ENCODE measurements at regions not wholly inside any gene's neighbourhood (a gene's known extent, or its start where the extent isn't known, plus 50 kb on each side); places are given as distances from the start of the nearest gene placed in this dataset.

- no peak overlapping the region for H3K4me3 ChIP-seq (ENCODE audit: low read length)
- H2AFZ ChIP-seq (ENCODE audit: low read depth, low read length) = no peak overlapping the region
- H3K9ac ChIP-seq (ENCODE audit: low read length) = no peak overlapping the region
- no peaks in the 10 kb centered on the region for H3K9me3 ChIP-seq (ENCODE audit: low read length)
- H3K79me2 ChIP-seq (replicated peaks; ENCODE audit: insufficient read depth, low read length) = no peaks in the 10 kb centered on the region
- H3K27ac ChIP-seq (ENCODE audit: low read length) = no peak overlapping the region
- no peaks in the 10 kb centered on the region for H3K9me2 ChIP-seq (ENCODE audit: insufficient read depth, low read length)
- H3F3A ChIP-seq (ENCODE audit: insufficient read depth, low read length, poor library complexity, severe bottlenecking) = no peaks in the 10 kb centered on the region
- TF ChIP-seq TAF1 (IDR thresholded peaks at IDR 0.05; ENCODE audit: low read depth) (no peak), MXI1 (conservative IDR thresholded peaks at IDR 0.05; ENCODE audit: poor library complexity, severe bottlenecking) (no peak), POLR2AphosphoS5 (IDR thresholded peaks at IDR 0.05) (no peak), RAD21 (conservative IDR thresholded peaks at IDR 0.05) (no peak), REST (IDR thresholded peaks at IDR 0.05; ENCODE audit: borderline replicate concordance) (no peak), EZH2 (IDR thresholded peaks at IDR 0.05; ENCODE audit: borderline replicate concordance, insufficient read depth, low read length, poor library complexity, severe bottlenecking) (no peak), SMC3 (conservative IDR thresholded peaks at IDR 0.05; ENCODE audit: poor library complexity) (no peak), EP300 (conservative IDR thresholded peaks at IDR 0.05; ENCODE audit: poor library complexity, severe bottlenecking) (no peak)
- TF ChIP-seq, protein P1, sequence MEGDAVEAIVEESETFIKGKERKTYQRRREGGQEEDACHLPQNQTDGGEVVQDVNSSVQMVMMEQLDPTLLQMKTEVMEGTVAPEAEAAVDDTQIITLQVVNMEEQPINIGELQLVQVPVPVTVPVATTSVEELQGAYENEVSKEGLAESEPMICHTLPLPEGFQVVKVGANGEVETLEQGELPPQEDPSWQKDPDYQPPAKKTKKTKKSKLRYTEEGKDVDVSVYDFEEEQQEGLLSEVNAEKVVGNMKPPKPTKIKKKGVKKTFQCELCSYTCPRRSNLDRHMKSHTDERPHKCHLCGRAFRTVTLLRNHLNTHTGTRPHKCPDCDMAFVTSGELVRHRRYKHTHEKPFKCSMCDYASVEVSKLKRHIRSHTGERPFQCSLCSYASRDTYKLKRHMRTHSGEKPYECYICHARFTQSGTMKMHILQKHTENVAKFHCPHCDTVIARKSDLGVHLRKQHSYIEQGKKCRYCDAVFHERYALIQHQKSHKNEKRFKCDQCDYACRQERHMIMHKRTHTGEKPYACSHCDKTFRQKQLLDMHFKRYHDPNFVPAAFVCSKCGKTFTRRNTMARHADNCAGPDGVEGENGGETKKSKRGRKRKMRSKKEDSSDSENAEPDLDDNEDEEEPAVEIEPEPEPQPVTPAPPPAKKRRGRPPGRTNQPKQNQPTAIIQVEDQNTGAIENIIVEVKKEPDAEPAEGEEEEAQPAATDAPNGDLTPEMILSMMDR (IDR thresholded peaks at IDR 0.05; ENCODE audit: poor library complexity, severe bottlenecking) = no peak
- H4K20me1 ChIP-seq (ENCODE audit: insufficient read depth) = no peaks in the 10 kb centered on the region
- H3K27me3 ChIP-seq (ENCODE audit: insufficient read depth, low read depth, low read length) = no peaks in the 10 kb centered on the region
- H3K4me2 ChIP-seq (ENCODE audit: low read length) = no peak overlapping the region
- no peaks in the 10 kb centered on the region for H3K36me3 ChIP-seq (ENCODE audit: insufficient read depth, low read length)
Measured at GRCh38 chr6:22913612-22914011, 344.2 kb downstream of the HDGFL1 start.

DNA sequence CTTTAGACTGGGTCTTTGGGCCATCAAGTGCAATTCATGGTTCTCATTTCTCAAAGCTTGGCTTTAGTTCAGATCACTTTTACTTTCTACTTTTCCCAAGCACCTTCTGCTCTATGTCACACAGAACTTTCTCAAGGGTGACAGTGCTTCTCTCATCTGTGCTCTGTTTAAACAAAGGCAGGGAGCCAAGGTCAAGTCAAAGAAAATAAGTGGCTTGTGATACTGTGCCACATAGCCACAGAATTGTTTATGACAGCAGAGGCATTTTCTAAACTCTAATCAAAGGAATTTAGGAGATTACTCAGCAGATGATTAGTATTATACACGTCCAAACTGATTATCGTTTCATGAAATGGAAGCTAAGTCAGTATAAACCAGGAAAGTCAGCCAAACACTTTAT is 348.0 kb downstream of the HDGFL1 start:
- no peaks in the 10 kb centered on the region for H3K9me2 ChIP-seq (ENCODE audit: insufficient read depth, low read length)
- no peak overlapping the region for H3K9ac ChIP-seq (ENCODE audit: low read length)
- no peak overlapping the region for H3K27ac ChIP-seq (ENCODE audit: low read length)
- H3K36me3 ChIP-seq (ENCODE audit: insufficient read depth, low read length) = no peaks in the 10 kb centered on the region
- no peaks in the 10 kb centered on the region for H4K20me1 ChIP-seq (ENCODE audit: insufficient read depth)
- TF ChIP-seq SMC3 (conservative IDR thresholded peaks at IDR 0.05; ENCODE audit: poor library complexity) (no peak), EZH2 (IDR thresholded peaks at IDR 0.05; ENCODE audit: borderline replicate concordance, insufficient read depth, low read length, poor library complexity, severe bottlenecking) (no peak), RAD21 (conservative IDR thresholded peaks at IDR 0.05) (no peak), REST (IDR thresholded peaks at IDR 0.05; ENCODE audit: borderline replicate concordance) (no peak), EP300 (conservative IDR thresholded peaks at IDR 0.05; ENCODE audit: poor library complexity, severe bottlenecking) (no peak), MXI1 (conservative IDR thresholded peaks at IDR 0.05; ENCODE audit: poor library complexity, severe bottlenecking) (no peak)
- no peak overlapping the region for H3K4me3 ChIP-seq (ENCODE audit: low read length)
- H3K9me3 ChIP-seq (ENCODE audit: low read length) = no peaks in the 10 kb centered on the region
- H2AFZ ChIP-seq (ENCODE audit: low read depth, low read length) = no peak overlapping the region
- H3K4me2 ChIP-seq (ENCODE audit: low read length) = no peak overlapping the region
- no peaks in the 10 kb centered on the region for H3K27me3 ChIP-seq (ENCODE audit: insufficient read depth, low read depth, low read length)
- no peaks in the 10 kb centered on the region for H3K79me2 ChIP-seq (replicated peaks; ENCODE audit: insufficient read depth, low read length)
- H3F3A ChIP-seq (ENCODE audit: insufficient read depth, low read length, poor library complexity, severe bottlenecking) = no peaks in the 10 kb centered on the region

Data from neural cell (in vitro differentiated cells).